ENCODE measurements at regions not wholly inside any gene's neighbourhood (a gene's known extent, or its start where the extent isn't known, plus 50 kb on each side); places are given as distances from the start of the nearest gene placed in this dataset.

GRCh38 chr5:121559832-121560231 lies 291.9 kb upstream of the FTMT start:
- TF ChIP-seq CTCF (IDR thresholded peaks at IDR 0.05) (no peak), EZH2 (IDR thresholded peaks at IDR 0.05) (no peak)

Measured in neural progenitor cell (in vitro differentiated cells).